ENCODE measurements at regions not wholly inside any gene's neighbourhood (a gene's known extent, or its start where the extent isn't known, plus 50 kb on each side); places are given as distances from the start of the nearest gene placed in this dataset.

- TF ChIP-seq CTCF (IDR thresholded peaks at IDR 0.05; ENCODE audit: borderline replicate concordance, extremely low read depth, insufficient read depth): no peak
- Histone ChIP-seq H3K4me1 (ENCODE audit: control insufficient read depth in 2 of 3, insufficient read depth in 2 of 3, low read depth in 1 of 3, low read length in 3 of 3) (no peaks in the 10 kb centered on the region), H3K4me3 (ENCODE audit: low read length in 3 of 3) (no peak overlapping the region), H3K27me3 (ENCODE audit: control insufficient read depth, insufficient read depth, low read length) (peaks cover 3% of the 10 kb centered on the region), H3K9ac (ENCODE audit: low read length in 3 of 3) (no peak overlapping the region), H3K9me3 (ENCODE audit: control insufficient read depth in 2 of 3, insufficient read depth in 1 of 3, low read length in 3 of 3) (peaks cover 0 to 7% (median 5%) of the 10 kb centered on the region in 3 donors), H3K36me3 (ENCODE audit: control insufficient read depth in 2 of 3, insufficient read depth in 3 of 3, low read length in 3 of 3) (no peaks in the 10 kb centered on the region), H3K27ac (ENCODE audit: low read depth in 2 of 2, low read length in 2 of 2) (no peak overlapping the region)
- no peak for FAIRE-seq
- intact Hi-C loops (cut with DNase I): no loop called here
- peak in 1 of 5 donors; percentile 29 for DNase-seq
Measured at GRCh38 chr17:79341816-79342215, 267.2 kb downstream of the ENGASE start.

GRCh38 chr17:79341222-79341780 lies 266.7 kb downstream of the ENGASE start:
- DNase-seq (peak in 1 of 5 donors; percentile 40), FAIRE-seq (no peak)
- peaks cover 0 to 7% (median 5%) of the 10 kb centered on the region in 3 donors for H3K9me3 ChIP-seq (ENCODE audit: control insufficient read depth in 2 of 3, insufficient read depth in 1 of 3, low read length in 3 of 3)
- no peak for TF ChIP-seq CTCF (IDR thresholded peaks at IDR 0.05; ENCODE audit: borderline replicate concordance, extremely low read depth, insufficient read depth)
- H3K9ac ChIP-seq (ENCODE audit: low read length in 3 of 3): no peak overlapping the region
- no peak overlapping the region for H3K27ac ChIP-seq (ENCODE audit: low read depth in 2 of 2, low read length in 2 of 2)
- intact Hi-C loops (cut with DNase I): no loop called here
- H3K36me3 ChIP-seq (ENCODE audit: control insufficient read depth in 2 of 3, insufficient read depth in 3 of 3, low read length in 3 of 3): no peaks in the 10 kb centered on the region
- H3K4me1 ChIP-seq (ENCODE audit: control insufficient read depth in 2 of 3, insufficient read depth in 2 of 3, low read depth in 1 of 3, low read length in 3 of 3): no peaks in the 10 kb centered on the region
- no peak overlapping the region for H3K4me3 ChIP-seq (ENCODE audit: low read length in 3 of 3)
- H3K27me3 ChIP-seq (ENCODE audit: control insufficient read depth, insufficient read depth, low read length): peaks cover 3% of the 10 kb centered on the region

GRCh38 chr17:79340333-79341221 lies 266.0 kb downstream of the ENGASE start:
- Histone ChIP-seq H3K36me3 (ENCODE audit: control insufficient read depth in 2 of 3, insufficient read depth in 3 of 3, low read length in 3 of 3) (no peaks in the 10 kb centered on the region), H3K9me3 (ENCODE audit: control insufficient read depth in 2 of 3, insufficient read depth in 1 of 3, low read length in 3 of 3) (peaks cover 0 to 7% (median 5%) of the 10 kb centered on the region in 3 donors), H3K27me3 (ENCODE audit: control insufficient read depth, insufficient read depth, low read length) (peaks cover 3% of the 10 kb centered on the region), H3K9ac (ENCODE audit: low read length in 3 of 3) (no peak overlapping the region), H3K27ac (ENCODE audit: low read depth in 2 of 2, low read length in 2 of 2) (no peak overlapping the region), H3K4me1 (ENCODE audit: control insufficient read depth in 2 of 3, insufficient read depth in 2 of 3, low read depth in 1 of 3, low read length in 3 of 3) (no peaks in the 10 kb centered on the region), H3K4me3 (ENCODE audit: low read length in 3 of 3) (no peak overlapping the region)
- no peak for FAIRE-seq
- peak in 2 of 5 donors; percentile 4 to 40 for DNase-seq
- TF ChIP-seq CTCF (IDR thresholded peaks at IDR 0.05; ENCODE audit: borderline replicate concordance, extremely low read depth, insufficient read depth): no peak
- intact Hi-C loops (cut with DNase I): no loop called here

All from kidney (tissue), 13 donors.